Left cardiac atrium (tissue), 4 donors: ENCODE measurements at regions not wholly inside any gene's neighbourhood (a gene's known extent, or its start where the extent isn't known, plus 50 kb on each side); places are given as distances from the start of the nearest gene placed in this dataset.
"Not testable (repeated sequence)": the region's sequence is repeated elsewhere in the genome, so short reads cannot be mapped to it uniquely, and the experiment has no call there.

Source experiments
- ATAC-seq, 2 donors: fragments of 200-7000 bp; cut with Tn5 transposase; one replicate each; pipeline ENCODE4 v1.9.1; 2020; ENCODE audit warnings: mild to moderate bottlenecking in 2 of 2, moderate library complexity in 2 of 2
- DNase-seq: peaks from one replicate; pipeline ENCODE4 v3.0.0-alpha.2; 2020
- intact Hi-C, 2 donors: fragments of 100-400 bp; cut with DNase I; formaldehyde crosslinking; loops; one replicate each; pipeline versions ENCODE4 v1.14.1 to v1.15.1; 2022 to 2023
- donor health status: DM: no; HTN: yes; CAD: no.
- donor health status: DM: no; HTN: yes; CAD: no; lungs with severe emphysema.
- donor health status: DM: yes; HTN: yes; CAD: no.
- donor health status: Dilated cardiomyopathy.

- ATAC-seq, DNase-seq, intact Hi-C loops: not testable (repeated sequence)
These were observed 68.5 kb upstream of the FAM72C start for GRCh38 chr1:144040293-144040692.

- DNase-seq, intact Hi-C loops, ATAC-seq: not testable (repeated sequence)
These were observed 62.3 kb upstream of the FAM72C start for GRCh38 chr1:144034045-144034444.

GRCh38 chr1:144031550-144031949, 59.8 kb upstream of the FAM72C start:
- DNase-seq, intact Hi-C loops: not testable (repeated sequence)
- peak; percentile 50 to 56 for ATAC-seq

- ATAC-seq, intact Hi-C loops, DNase-seq: not testable (repeated sequence)
These were observed 54.2 kb upstream of the FAM72C start for GRCh38 chr1:144026022-144026421.

- DNase-seq, ATAC-seq, intact Hi-C loops: not testable (repeated sequence)
These were observed 50.1 kb upstream of the FAM72C start for GRCh38 chr1:144021690-144022384.
